Activated T-cell treated with anti-CD3 and anti-CD28 coated beads, Interleukin-2, amount 50 U/mL, for 24 hours (primary cell): ENCODE measurements at regions not wholly inside any gene's neighbourhood (a gene's known extent, or its start where the extent isn't known, plus 50 kb on each side); places are given as distances from the start of the nearest gene placed in this dataset.

ENCODE experiments used
- DNase-seq: peaks from one replicate; pipeline ENCODE4 v3.0.0-alpha.2; 2020
- H3K27ac Mint-ChIP-seq: 2 replicates; pipeline ENCODE4 v1.8.0; 2020; ENCODE audit warnings: mild to moderate bottlenecking, mixed read lengths
- H3K27me3 Mint-ChIP-seq: 2 replicates; pipeline ENCODE4 v1.8.0; 2020; ENCODE audit warnings: mixed read lengths
- H3K36me3 Mint-ChIP-seq: 2 replicates; pipeline ENCODE4 v1.8.0; 2020; ENCODE audit warnings: low read depth, mixed read lengths
- H3K4me1 Mint-ChIP-seq: 2 replicates; pipeline ENCODE4 v1.8.0; 2020; ENCODE audit warnings: low read depth, mixed read lengths
- H3K4me3 Mint-ChIP-seq: 2 replicates; pipeline ENCODE4 v1.8.0; 2020; ENCODE audit warnings: mild to moderate bottlenecking, moderate library complexity, mixed read lengths
- H3K9me3 Mint-ChIP-seq: 2 replicates; pipeline ENCODE4 v1.8.0; 2020; ENCODE audit warnings: mixed read lengths

- Mint-ChIP-seq H3K27me3 (peaks cover 34% of the 10 kb centered on the region), H3K27ac (no peak overlapping the region), H3K4me3 (no peak overlapping the region), H3K9me3 (no peaks in the 10 kb centered on the region), H3K36me3 (no peaks in the 10 kb centered on the region), H3K4me1 (no peaks in the 10 kb centered on the region)
- no peak for DNase-seq
These were observed 143.9 kb downstream of the SOX3 start for GRCh38 chrX:140360924-140361323.

- peaks cover 40% of the 10 kb centered on the region for H3K27me3 Mint-ChIP-seq
- no peaks in the 10 kb centered on the region for H3K4me1 Mint-ChIP-seq
- no peak overlapping the region for H3K4me3 Mint-ChIP-seq
- no peak overlapping the region for H3K27ac Mint-ChIP-seq
- H3K36me3 Mint-ChIP-seq = no peaks in the 10 kb centered on the region
- DNase-seq = no peak
- no peaks in the 10 kb centered on the region for H3K9me3 Mint-ChIP-seq
These were observed 144.6 kb downstream of the SOX3 start for GRCh38 chrX:140360284-140360683.

GRCh38 chrX:140355922-140356321 is 148.9 kb downstream of the SOX3 start:
- Mint-ChIP-seq H3K27me3 (peaks cover 36% of the 10 kb centered on the region), H3K36me3 (no peaks in the 10 kb centered on the region), H3K9me3 (no peaks in the 10 kb centered on the region), H3K27ac (no peak overlapping the region), H3K4me3 (no peak overlapping the region), H3K4me1 (no peaks in the 10 kb centered on the region)
- no peak for DNase-seq

GRCh38 chrX:140355429-140355828 is 149.4 kb downstream of the SOX3 start:
- Mint-ChIP-seq H3K36me3 (no peaks in the 10 kb centered on the region), H3K27me3 (peaks cover 32% of the 10 kb centered on the region), H3K4me3 (no peak overlapping the region), H3K9me3 (no peaks in the 10 kb centered on the region), H3K4me1 (no peaks in the 10 kb centered on the region), H3K27ac (no peak overlapping the region)
- DNase-seq = no peak

GRCh38 chrX:140354431-140355120 is 150.3 kb downstream of the SOX3 start:
- Mint-ChIP-seq H3K4me3 (no peak overlapping the region), H3K27me3 (peaks cover 37% of the 10 kb centered on the region), H3K27ac (no peak overlapping the region), H3K9me3 (no peaks in the 10 kb centered on the region), H3K36me3 (no peaks in the 10 kb centered on the region), H3K4me1 (no peaks in the 10 kb centered on the region)
- no peak for DNase-seq

- peaks cover 16% of the 10 kb centered on the region for H3K27me3 Mint-ChIP-seq
- H3K4me3 Mint-ChIP-seq = no peak overlapping the region
- H3K36me3 Mint-ChIP-seq = no peaks in the 10 kb centered on the region
- H3K27ac Mint-ChIP-seq = no peak overlapping the region
- no peak for DNase-seq
- H3K9me3 Mint-ChIP-seq = no peaks in the 10 kb centered on the region
- no peaks in the 10 kb centered on the region for H3K4me1 Mint-ChIP-seq
These were observed 158.1 kb downstream of the SOX3 start for GRCh38 chrX:140346729-140347128.

GRCh38 chrX:140343226-140343868 is 161.5 kb downstream of the SOX3 start:
- Mint-ChIP-seq H3K4me1 (no peaks in the 10 kb centered on the region), H3K9me3 (no peaks in the 10 kb centered on the region), H3K27me3 (peaks cover 15% of the 10 kb centered on the region), H3K36me3 (no peaks in the 10 kb centered on the region), H3K4me3 (no peak overlapping the region), H3K27ac (no peak overlapping the region)
- no peak for DNase-seq

- no peaks in the 10 kb centered on the region for H3K4me1 Mint-ChIP-seq
- DNase-seq = no peak
- H3K27me3 Mint-ChIP-seq = peaks cover 10% of the 10 kb centered on the region
- H3K27ac Mint-ChIP-seq = no peak overlapping the region
- H3K4me3 Mint-ChIP-seq = no peak overlapping the region
- H3K36me3 Mint-ChIP-seq = no peaks in the 10 kb centered on the region
- no peaks in the 10 kb centered on the region for H3K9me3 Mint-ChIP-seq
These were observed 162.5 kb downstream of the SOX3 start for GRCh38 chrX:140342410-140342809.

- H3K4me1 Mint-ChIP-seq = no peaks in the 10 kb centered on the region
- H3K4me3 Mint-ChIP-seq = no peak overlapping the region
- H3K27me3 Mint-ChIP-seq = peaks cover 14% of the 10 kb centered on the region
- no peak for DNase-seq
- no peaks in the 10 kb centered on the region for H3K36me3 Mint-ChIP-seq
- H3K9me3 Mint-ChIP-seq = no peaks in the 10 kb centered on the region
- no peak overlapping the region for H3K27ac Mint-ChIP-seq
These were observed 167.6 kb downstream of the SOX3 start for GRCh38 chrX:140337263-140337662.

GRCh38 chrX:140318296-140318695 is 186.6 kb downstream of the SOX3 start:
- Mint-ChIP-seq H3K9me3 (no peaks in the 10 kb centered on the region), H3K27ac (no peak overlapping the region), H3K4me3 (no peak overlapping the region), H3K36me3 (no peaks in the 10 kb centered on the region), H3K27me3 (peaks cover 11% of the 10 kb centered on the region), H3K4me1 (no peaks in the 10 kb centered on the region)
- no peak for DNase-seq

GRCh38 chrX:140317462-140317861 is 187.4 kb downstream of the SOX3 start:
- no peak for DNase-seq
- no peaks in the 10 kb centered on the region for H3K36me3 Mint-ChIP-seq
- H3K27ac Mint-ChIP-seq = no peak overlapping the region
- no peaks in the 10 kb centered on the region for H3K9me3 Mint-ChIP-seq
- H3K4me3 Mint-ChIP-seq = no peak overlapping the region
- no peaks in the 10 kb centered on the region for H3K4me1 Mint-ChIP-seq
- H3K27me3 Mint-ChIP-seq = peaks cover 8% of the 10 kb centered on the region

GRCh38 chrX:140298960-140299825 is 205.7 kb downstream of the SOX3 start:
- peaks cover 29% of the 10 kb centered on the region for H3K27me3 Mint-ChIP-seq
- H3K4me3 Mint-ChIP-seq = no peak overlapping the region
- H3K27ac Mint-ChIP-seq = no peak overlapping the region
- H3K4me1 Mint-ChIP-seq = no peaks in the 10 kb centered on the region
- no peaks in the 10 kb centered on the region for H3K9me3 Mint-ChIP-seq
- DNase-seq = no peak
- H3K36me3 Mint-ChIP-seq = no peaks in the 10 kb centered on the region

GRCh38 chrX:140297273-140297672 is 207.6 kb downstream of the SOX3 start:
- H3K27me3 Mint-ChIP-seq = peaks cover 21% of the 10 kb centered on the region
- no peaks in the 10 kb centered on the region for H3K4me1 Mint-ChIP-seq
- no peaks in the 10 kb centered on the region for H3K9me3 Mint-ChIP-seq
- no peak overlapping the region for H3K27ac Mint-ChIP-seq
- H3K4me3 Mint-ChIP-seq = no peak overlapping the region
- no peak for DNase-seq
- no peaks in the 10 kb centered on the region for H3K36me3 Mint-ChIP-seq

GRCh38 chrX:140292961-140293360 is 211.9 kb downstream of the SOX3 start:
- H3K27me3 Mint-ChIP-seq = peaks cover 21% of the 10 kb centered on the region
- H3K4me3 Mint-ChIP-seq = no peak overlapping the region
- no peak for DNase-seq
- no peaks in the 10 kb centered on the region for H3K36me3 Mint-ChIP-seq
- no peak overlapping the region for H3K27ac Mint-ChIP-seq
- H3K4me1 Mint-ChIP-seq = no peaks in the 10 kb centered on the region
- H3K9me3 Mint-ChIP-seq = no peaks in the 10 kb centered on the region

GRCh38 chrX:140292188-140292587 is 212.7 kb downstream of the SOX3 start:
- Mint-ChIP-seq H3K4me3 (no peak overlapping the region), H3K27ac (no peak overlapping the region), H3K9me3 (no peaks in the 10 kb centered on the region), H3K27me3 (peaks cover 20% of the 10 kb centered on the region), H3K36me3 (no peaks in the 10 kb centered on the region), H3K4me1 (no peaks in the 10 kb centered on the region)
- DNase-seq = no peak
